VCaP (cell line): ENCODE measurements at regions not wholly inside any gene's neighbourhood (a gene's known extent, or its start where the extent isn't known, plus 50 kb on each side); places are given as distances from the start of the nearest gene placed in this dataset.

Experiments used
- H3K27ac ChIP-seq: fragments of 450-650 bp; 2 replicates; pipeline ENCODE4 v1.5.1; 2017
- CTCF ChIP-seq: fragments of 450-650 bp; conservative IDR thresholded peaks from 2 replicates; pipeline ENCODE4 v1.5.1; 2017; ENCODE audit warnings: mild to moderate bottlenecking, moderate library complexity

- H3K27ac ChIP-seq, result no peak overlapping the region
- no peak for TF ChIP-seq CTCF
These were observed 271.3 kb downstream of the PARN start for GRCh38 chr16:14358697-14359305.

GRCh38 chr16:14357328-14357727, 272.7 kb downstream of the PARN start:
- TF ChIP-seq CTCF, result no peak
- H3K27ac ChIP-seq, result no peak overlapping the region

GRCh38 chr16:14356064-14356463, 274.0 kb downstream of the PARN start:
- no peak for TF ChIP-seq CTCF
- H3K27ac ChIP-seq, result no peak overlapping the region

- TF ChIP-seq CTCF, result no peak
- H3K27ac ChIP-seq, result no peak overlapping the region
These were observed 275.3 kb downstream of the PARN start for GRCh38 chr16:14354561-14355351.

GRCh38 chr16:14353340-14353739, 276.7 kb downstream of the PARN start:
- no peak for TF ChIP-seq CTCF
- H3K27ac ChIP-seq, result no peak overlapping the region

- H3K27ac ChIP-seq, result no peak overlapping the region
- TF ChIP-seq CTCF, result no peak
These were observed 278.4 kb downstream of the PARN start for GRCh38 chr16:14351647-14352046.

GRCh38 chr16:14350626-14351025, 279.4 kb downstream of the PARN start:
- H3K27ac ChIP-seq, result no peak overlapping the region
- no peak for TF ChIP-seq CTCF
